Activated gamma-delta T cell (primary cell): ENCODE measurements at regions not wholly inside any gene's neighbourhood (a gene's known extent, or its start where the extent isn't known, plus 50 kb on each side); places are given as distances from the start of the nearest gene placed in this dataset.
"Not testable (repeated sequence)": the region's sequence is repeated elsewhere in the genome, so short reads cannot be mapped to it uniquely, and the experiment has no call there.

ENCODE experiments used
- DNase-seq: peaks from one replicate; lab custom pipeline; 2025; lab: John Stamatoyannopoulos, UW

DNA sequence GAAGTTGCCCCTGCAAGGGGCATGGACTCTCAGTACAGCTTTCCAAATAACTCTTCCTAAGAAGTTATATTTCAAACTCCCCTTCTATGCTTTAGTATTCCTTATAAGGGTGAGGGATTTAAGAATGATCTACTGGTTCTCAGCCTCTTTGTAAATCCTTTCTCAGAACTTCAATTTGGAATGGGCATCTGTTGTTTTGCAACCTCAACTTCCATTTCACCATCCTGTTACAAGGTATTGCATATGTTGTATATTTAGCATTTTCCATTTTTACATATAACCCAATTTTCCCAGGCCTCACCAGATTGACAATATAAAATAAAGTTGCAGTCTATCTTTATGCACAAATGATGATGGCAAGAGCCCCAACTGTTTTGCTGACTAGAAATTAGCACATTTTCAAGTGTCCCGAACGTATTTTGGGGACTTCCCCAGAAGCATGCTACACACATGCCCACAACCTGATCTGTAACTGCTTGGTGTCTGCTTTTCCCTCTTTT is 154.9 kb upstream of the CARMIL1 start:
- no peak for DNase-seq

DNA sequence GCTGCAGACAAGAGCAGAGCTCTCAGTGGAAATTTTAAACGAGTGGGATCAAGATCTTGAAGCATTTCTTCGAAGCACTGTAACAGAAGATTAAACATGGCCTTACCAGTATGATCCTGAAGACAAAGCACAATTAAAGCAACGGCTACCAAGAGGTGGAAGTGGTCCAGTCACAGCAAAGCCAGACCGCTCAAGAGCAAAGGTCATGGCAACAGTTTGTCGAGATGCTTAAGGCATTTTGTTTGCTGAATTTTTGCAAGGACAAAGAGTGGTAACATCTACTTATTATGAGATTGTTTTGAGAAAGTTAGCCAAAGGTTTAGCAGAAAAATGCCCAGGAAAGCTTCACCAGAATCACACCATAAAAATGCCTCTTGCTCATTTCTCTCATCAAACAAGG is 153.4 kb upstream of the CARMIL1 start:
- DNase-seq, result no peak

DNA sequence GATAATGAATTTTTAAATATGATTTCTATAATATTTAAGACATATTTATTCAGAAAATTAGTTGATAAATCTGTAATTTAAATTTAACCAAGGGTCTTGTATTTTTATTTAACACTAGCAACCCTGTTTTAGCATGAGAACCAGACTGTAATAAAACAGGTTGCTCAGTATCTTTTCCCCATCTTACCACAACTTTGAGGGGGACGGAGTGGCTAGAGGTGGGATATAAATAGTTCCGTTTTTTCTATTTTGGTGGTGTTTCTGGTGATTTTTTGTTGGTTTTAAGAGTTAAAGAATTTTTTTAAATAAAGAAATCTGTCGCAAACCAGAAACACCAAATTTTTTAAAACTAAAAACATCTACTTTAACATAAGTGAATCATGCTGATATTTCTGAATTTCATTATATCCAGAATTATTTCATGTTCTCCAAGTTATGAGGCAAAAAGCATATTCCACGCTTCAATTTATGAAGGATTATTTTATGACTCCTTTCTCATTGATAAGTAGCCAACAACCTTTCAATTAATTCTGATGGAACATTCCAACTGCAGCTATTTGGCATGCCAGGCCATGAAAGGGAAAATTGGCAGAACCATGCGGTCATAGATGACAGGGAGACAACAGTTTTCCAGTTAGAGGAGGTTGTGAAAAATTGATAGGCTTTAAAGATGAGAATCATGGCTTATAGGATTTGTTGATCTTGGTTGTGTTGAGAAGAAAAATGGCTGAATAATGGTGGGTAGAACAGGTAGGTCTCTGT is 151.9 kb upstream of the CARMIL1 start:
- no peak for DNase-seq

DNA sequence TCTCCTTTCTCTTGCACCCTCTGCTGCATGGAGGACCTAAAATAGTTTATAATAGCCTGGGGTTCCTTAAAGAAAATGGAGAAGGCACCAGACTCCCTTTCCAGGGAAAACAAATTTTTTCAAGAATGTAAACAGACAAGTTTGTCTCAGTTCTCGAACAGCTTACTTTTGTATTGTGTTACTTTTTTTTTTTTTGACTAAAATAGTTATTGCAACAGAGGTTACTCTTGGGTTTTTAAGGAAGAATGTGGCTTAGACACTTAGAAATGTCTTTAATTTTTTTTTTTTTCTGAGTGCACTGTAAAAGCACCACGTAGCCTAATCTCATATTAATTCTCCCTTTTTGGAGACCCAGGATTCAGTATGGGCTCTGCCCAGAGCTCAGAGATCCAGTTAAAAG is 148.7 kb upstream of the CARMIL1 start:
- DNase-seq, result no peak

DNA sequence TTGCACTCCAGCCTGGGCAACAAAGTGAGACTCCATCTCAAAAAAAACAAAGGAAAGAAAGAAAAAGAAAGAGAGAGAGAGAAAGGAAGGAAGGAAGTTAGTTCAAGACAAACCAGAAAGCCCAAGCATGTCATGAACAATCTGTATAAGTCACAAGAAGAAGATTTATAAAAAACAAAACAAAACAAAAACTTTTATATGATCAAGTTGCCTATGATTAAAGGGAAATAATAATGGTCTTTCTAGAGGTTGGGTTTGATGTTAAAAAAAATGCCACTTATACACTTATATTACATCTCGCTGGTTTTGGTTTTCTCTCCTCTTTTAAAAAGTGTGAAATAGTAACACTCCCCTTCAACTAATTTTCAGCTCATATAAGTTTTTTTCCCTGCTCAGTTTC is 146.2 kb upstream of the CARMIL1 start:
- no peak for DNase-seq

DNA sequence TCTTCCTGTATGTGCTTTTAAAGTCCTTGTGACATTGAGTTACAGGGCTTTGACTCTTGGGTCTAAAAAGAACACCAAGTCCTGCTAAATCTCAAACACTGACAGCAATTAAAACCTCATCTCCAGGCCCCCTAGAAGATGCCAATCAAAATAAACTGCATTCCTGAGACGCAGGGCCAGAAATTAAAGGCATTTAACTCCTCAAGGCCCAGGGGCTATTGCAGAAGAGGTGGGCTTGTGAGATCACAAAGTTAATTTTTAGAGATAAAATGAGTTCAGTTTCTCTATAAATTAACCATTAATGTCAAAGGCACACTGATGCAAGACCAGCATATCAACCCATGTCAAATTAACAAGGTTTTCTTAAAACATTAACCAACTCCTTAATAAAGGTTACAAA is 145.6 kb upstream of the CARMIL1 start:
- DNase-seq, result no peak

DNA sequence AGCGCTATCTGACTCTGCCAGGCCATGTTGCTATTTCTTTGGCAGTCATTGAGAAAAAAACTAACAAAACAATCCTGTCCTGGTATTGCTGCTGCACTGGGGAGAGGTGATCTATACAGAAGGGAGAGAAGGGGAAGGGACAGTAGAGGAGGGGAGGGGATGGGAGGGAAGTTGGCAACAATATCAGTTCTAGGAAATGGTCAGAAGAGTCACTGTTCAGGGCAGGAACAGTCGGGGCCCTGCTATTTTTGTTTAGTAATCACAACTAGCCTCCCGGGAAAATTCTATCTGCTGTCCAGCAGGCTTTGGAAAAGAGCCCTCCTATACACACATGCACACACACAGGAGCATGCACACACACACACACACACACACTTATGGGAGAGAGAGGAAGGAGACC is 142.3 kb upstream of the CARMIL1 start:
- DNase-seq, result no peak

DNA sequence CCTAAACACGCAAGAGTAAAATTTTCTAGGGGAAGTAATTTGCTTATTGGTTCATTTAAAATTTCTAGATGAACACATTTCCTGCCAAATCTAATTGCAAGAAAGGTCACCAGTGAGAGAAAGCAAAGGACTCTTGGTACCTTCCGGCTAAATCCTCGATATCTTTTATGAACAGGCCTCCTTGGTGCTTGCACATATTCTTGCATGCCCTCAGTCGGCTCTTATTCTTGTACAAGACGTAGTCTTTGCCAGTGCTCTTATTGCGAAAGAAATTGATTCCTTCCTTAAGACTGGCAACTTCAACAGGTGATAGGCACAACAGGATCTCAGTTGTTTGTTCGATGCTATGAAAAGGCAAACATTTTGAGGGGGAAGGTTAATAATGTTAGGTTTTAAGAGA is 141.7 kb upstream of the CARMIL1 start:
- DNase-seq, result no peak

DNA sequence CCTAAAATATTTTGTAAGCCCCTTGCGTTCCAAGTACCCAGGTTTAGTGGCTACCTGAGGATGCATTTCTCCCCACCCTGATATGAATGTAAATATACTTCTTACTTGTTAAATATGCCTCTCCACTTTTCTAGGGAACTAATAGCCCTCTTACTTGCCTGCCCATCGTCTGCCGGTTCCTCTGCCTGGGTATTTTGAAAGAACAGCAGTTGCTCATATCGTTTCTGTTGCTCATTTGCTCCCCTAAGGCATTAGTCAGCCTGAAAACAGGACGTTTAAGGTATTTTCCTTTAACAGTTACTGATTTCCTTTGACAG is 141.3 kb upstream of the CARMIL1 start:
- DNase-seq, result no peak

DNA sequence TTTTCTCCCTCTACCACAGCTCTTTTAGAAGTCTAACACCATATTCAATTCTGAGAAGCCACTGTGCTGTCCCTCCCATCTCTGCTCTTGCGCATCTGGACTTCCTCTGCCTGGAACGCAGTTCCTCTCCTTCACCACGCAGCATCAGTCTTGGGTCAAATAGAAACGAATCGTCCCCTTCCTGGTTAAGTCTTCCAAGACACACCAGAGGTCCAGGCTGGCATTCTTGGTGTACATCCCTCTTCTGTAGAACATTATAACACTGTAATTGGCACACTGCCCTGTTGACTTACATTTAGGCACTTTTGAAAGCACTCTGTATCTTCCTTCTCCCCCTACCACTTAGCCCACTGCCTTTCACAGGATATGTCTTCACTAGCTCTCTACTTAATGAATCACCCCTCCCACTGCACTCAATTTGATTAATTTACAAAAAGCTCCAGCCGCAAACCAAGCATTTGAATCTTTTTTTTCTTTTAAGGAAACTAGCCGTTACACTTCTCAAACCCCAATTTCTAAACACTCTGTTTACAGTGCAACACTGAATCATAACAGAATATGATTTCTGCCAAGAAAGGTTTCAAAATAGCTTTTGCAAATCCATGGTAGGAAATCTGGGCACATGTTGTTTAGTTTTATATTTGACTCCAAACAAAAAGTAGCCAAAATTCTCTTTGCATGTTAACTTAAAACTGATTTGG is 140.8 kb upstream of the CARMIL1 start:
- no peak for DNase-seq

DNA sequence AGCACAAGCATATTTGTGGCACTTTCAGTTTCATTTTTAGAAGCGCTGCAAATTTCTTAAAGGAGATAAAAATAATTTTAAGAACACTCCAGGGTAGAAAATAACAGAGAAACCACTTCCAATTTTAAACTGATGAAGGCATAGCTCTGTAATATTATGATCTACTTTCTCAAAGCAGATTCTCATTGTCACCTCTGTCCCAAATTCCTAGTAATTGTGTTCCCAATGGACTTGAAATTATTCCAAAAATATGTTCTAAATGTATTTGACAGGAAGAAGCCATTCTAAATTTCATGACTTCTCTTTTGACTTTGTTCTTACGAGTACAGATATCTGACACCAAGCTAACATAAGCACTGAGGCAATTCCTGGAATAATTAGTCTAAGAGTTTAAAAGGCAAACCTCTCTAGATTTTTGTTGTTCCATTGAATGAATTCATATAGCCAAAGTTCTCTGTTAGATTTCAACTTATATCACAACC is 140.2 kb upstream of the CARMIL1 start:
- no peak for DNase-seq

DNA sequence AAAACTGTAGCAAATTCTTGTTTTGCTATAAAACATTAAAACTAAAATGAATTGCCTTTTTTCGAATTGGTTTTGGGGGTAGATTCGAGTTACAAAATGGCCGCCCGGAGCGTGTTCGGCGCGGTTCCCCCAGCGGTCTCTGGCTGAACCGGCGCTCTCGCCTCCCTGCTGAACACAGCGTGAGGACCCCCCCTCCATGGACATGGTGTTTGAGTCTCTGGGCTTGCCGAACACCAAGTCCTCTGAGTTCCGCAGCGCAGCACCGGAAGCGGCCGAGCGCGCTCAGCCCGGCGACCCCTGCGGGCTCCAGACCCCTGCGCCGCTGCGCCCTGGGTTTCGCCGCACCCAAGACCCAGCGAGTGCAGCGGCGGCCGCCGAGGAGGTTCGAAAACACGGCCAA is 139.6 kb upstream of the CARMIL1 start:
- DNase-seq, result not testable (repeated sequence)

DNA sequence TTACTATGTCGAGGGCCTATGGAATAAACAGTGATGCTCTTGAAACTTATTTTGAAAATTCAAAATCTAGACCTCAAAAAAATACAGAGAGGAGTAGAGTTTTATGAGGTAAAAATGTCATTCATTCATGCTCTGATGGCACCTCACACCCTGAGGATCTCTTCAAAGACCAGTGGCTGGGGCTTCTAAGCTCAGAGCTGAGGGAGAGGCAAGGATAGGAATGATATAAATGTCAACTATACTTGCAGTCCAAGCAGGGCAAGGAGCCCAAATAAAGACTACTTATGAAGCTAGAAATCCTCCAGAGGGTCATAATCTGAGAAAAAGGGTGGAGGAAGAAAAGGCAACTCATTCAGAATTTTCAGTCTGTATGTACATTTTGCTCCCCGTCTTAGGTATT is 136.7 kb upstream of the CARMIL1 start:
- DNase-seq, result no peak

DNA sequence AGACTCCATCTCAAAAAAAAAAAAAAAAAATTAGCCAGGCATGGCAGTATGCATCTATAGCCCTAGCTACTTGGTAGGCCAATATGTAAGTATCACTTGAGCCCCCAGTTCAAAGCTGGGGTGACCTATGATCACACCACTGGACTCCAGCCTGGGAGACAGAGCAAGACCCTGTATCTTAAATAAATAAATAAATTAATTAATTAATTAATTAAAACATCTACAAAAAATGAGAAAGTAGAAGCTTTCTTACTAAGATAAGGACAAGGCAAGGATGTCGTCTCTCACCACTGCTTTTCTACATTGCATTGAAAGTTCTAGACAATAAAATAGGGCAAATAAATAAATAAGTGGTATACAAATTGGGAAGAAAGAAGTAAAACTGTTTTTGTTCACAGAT is 134.3 kb upstream of the CARMIL1 start:
- no peak for DNase-seq

DNA sequence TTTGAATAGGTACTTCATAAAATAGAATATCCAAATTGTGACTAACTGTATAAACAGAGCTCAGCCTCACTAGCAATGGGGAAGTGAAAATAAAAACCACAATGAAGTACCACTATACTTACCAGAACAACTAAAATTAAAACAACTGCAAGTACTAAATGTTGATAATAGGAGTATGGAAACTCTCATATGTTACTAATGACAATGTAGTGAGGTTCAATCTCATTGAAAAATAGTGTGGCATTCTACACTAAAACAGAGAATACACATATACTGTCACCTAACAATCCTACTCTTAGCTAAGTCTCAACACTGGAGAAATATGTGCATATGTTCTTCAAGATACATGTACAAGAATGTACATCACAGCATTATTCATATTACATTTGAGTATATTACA is 132.0 kb upstream of the CARMIL1 start:
- DNase-seq, result no peak

DNA sequence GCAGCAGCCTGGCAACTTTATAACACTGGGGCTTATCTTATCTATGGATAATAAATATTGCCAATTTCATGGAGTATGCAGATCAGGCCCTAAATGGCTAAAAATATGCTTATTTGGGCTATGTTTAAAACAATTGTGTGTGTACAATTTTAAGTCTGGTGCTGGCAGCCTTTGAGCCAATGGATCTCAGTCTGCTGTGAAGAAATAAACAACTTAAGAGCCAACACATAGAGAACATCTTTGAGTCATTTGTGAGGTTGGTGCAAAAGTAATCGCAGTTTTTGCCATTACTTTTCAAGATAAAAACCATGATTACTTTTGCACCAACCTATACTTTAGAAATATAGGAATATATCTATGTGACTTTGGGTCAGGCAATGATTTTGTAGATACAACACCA is 129.1 kb upstream of the CARMIL1 start:
- DNase-seq, result no peak

DNA sequence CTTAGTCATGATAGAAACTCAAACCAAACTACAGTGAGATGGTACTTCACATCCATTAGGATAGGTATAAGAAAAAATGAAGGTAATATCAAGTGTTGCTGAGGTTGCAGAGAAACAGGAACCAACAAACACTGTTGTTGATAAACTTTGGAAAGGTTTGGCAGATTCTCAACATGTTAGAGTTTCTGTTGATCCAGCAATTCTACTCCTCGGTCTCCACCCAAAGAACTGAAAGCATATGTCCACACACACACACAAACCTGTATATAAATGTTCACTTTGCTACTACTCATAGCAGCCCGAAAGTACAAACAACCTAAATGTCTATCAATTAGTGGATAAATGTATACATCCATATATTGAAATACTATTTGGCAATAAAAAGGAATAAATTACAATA is 128.3 kb upstream of the CARMIL1 start:
- DNase-seq, result no peak

DNA sequence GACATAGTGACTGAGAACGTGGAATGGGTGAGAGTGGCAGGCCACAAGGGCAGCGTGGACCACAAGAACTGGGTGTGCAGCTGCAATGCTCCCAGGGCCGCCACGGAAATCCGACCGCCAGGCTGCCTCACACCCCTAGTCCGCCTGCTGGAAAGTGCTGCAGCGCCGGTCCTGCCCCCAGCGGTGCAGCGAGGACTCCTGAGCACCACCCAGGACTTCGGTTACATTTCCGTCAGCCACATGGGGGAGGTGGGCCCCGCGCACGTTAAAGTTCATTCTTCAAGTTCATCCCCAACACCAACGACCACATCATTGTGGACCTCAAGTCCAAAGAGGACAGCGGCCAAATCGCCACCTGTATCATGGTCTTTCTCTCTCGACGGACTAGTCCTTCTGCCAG is 126.1 kb upstream of the CARMIL1 start:
- no peak for DNase-seq

DNA sequence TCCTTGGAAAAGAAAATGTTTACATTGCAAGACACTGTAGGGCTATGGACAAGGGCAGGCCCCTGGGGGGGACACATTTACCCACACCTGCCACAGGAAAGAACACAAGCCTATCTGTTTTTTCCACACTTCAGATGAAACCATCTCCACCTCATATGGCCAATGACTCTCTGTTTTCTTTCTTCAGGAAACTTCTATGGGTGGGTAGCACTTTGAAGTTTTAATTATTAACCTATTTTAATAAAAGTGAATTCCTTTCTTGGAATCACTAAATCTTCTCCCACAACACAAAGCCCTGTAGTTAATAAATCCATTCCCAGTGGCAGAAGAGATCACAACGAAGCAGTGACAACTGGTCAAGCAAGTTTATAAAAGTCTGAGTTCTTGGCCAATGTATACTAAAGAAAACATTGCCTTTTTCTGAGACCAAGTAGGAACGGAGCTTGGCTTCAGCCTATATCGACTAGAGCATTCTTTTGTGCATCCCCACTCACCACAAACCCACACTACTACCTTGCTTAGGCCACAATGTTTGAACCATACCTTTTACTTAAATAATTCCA is 125.1 kb upstream of the CARMIL1 start:
- no peak for DNase-seq

DNA sequence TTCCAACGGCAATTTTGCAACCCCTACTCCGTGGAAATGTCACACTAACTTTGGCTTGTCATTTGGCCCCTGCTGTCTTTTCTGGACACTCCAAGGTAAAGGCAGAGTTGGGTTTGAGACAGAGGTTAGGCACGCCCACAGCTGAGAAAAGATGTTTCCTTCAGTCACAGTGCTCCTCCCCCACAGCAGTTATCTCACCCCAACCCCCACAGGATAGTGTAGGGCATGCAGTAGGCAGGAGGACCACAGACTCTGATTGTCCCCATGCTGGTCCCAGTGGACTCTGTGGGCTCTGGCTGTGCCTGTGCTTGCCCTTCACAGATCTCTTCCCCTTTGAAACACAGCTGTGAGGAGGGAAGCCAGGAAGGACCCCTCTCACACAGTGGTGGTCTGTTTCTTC is 124.0 kb upstream of the CARMIL1 start:
- no peak for DNase-seq

DNA sequence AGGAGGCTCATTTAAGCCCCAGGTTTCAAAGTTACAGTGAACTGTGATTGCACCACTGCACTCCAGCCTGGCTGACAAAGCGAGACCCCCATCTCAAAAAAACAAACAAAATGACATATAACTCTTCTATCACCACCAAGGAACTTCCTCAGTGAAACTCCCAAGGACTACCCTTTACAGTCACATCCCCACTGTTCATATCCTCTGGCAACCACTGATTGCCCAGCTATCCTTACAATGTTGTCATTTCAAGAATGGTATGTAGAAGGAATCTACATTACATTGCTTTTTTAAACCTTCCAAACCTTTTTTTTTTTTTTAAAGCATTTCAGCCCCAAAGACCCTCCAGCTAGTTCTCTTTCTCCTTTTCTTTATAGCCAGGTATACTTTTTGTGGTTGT is 123.1 kb upstream of the CARMIL1 start:
- DNase-seq, result no peak

DNA sequence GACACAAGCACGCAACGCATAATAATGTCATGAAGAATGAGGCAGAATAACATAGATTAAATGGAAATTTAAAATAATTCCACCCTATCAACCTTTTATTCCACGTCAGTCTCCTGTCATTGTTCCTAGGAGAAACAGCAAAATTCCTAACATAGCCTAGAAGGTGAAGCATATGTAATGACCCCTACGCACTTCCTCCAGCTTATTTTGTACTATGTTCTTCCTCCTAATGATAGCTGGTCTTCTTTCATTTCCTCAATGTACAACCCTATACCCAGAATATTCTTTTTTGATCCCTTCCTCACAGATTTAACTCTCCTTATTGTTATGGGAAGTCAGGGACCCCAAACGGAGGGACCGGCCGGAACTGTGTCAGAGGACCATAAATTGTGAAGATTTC is 122.0 kb upstream of the CARMIL1 start:
- DNase-seq, result no peak

DNA sequence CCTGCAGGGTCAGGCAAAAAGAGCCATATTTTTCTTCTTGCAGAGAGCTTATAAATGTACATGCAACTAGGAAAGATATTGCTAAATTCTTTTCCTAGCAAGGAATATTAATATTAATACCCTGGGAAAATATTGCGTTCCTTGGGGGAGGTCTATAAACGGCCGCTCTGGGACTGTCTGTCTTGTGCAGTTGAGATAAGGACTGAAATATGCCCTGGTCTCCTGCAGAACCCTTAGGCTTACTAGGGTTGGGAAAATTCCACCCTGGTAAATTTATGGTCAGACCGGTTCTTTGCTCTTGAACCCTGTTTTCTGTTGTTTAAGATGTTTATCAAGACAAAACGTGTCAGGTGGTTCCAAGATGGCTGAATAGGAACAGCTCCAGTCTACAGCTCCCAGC is 121.3 kb upstream of the CARMIL1 start:
- no peak for DNase-seq
